Stimulated activated CD8-positive, alpha-beta memory T cell treated with anti-CD3 and anti-CD28 coated beads, Interleukin-7, amount 100 ng/mL, for 48 hours (primary cell): ENCODE measurements at regions not wholly inside any gene's neighbourhood (a gene's known extent, or its start where the extent isn't known, plus 50 kb on each side); places are given as distances from the start of the nearest gene placed in this dataset.

Source experiments
- DNase-seq, 2 donors: peaks; one replicate each; pipeline ENCODE4 v3.0.0-alpha.2; 2020; ENCODE audit warnings: low read depth in 1 of 2; ENCODE audit errors: extremely low read depth in 1 of 2

DNA sequence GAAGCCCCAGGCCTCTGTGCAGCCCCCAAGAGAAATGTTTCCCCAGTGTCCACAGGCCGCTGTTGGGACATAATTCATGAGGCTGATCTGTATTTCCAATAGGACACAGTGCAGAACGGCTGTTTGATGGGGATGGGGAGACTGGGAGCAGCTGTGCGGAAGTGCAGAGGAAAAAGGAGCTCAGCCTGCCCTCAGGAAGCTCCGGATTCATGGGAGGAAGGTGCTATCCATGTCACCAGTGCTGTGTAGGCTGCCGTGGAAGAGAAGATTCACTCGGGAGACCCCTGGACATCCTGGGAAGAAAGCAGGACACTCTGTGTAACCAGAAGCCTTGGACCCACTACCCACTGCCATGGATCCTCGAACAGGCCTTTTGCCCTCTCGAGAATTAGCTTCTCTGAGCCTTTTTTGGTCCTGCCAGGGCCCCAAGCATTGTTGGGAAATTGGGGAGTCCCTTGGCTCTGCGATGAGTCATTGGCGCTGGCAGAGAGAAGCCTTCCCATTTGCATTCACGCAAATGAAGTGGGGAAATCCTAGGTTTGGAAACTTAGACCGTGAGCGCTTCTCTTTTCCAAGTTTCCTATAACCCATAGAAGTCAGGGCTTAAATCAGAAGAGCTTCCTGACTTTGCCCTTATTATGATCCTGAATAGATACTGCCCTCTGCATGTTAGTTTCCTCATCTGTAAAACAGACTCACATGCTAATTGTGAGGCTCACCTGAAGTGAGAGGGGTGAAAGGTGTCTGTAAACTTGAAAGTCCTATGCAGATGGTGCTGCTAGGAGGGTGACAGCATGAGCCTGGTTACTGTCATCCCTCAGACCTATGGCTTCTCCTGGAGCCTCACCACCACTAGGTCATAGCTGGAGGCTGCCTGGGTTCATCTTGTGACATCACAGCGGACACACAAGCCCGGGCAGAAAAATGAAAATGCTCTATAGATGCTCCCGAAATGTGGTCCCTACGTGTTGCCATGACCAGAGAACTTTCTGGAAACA is 229.2 kb upstream of the B3GAT1 start:
- no peak for DNase-seq

DNA sequence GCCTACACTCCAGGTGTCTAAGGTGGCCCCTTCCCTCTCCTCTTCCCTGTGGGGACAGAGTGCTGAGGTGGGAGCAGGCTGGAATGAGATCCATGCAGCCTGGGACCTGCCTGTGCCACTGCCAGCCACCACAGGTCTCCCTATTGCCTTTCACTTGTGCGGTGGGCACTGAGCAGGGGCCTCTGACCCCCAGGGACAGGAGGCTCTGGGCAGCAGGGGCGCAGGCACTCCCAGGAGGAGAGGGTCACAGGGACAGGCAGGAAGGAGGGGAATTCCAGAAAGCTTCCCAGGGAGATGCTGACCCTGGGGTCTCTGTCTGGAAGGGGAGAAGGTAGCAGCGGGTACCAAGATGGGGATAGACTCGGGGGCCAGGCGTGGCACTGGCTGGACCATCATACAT is 228.5 kb upstream of the B3GAT1 start:
- DNase-seq, result no peak

DNA sequence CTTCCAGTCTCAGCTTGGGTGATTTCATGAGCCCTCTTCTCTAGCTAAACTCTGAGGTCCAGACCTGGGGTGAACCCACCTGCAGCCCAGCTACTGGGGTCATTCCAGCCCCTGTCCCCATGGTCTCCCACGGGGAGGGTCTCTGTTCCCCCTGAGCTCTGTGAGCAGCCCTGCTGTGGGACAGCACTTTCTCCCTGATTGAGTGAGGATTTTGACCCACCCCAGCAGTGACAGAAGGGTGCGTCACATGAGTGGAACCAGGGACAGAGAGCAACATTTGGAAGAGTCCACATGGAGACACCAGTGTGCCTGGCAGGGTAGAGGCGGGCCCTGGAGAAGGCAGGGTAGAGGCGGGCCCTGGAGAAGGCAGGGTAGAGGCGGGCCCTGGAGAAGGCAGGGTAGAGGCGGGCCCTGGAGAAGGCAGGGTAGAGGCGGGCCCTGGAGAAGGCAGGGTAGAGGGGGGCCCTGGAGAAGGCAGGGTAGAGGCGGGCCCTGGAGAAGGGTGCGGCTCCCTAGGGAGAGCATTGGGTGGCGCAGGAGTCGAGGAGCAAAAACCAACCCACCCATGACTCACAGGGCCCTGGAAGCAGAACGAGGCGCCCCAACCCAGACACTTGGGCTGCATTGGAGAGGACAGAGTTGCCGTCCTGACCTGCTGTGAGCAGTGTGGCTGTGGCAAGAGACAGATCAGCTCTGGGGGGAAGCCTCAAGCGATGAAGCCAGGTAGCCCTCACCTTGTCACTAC is 227.7 kb upstream of the B3GAT1 start:
- DNase-seq, result no peak

DNA sequence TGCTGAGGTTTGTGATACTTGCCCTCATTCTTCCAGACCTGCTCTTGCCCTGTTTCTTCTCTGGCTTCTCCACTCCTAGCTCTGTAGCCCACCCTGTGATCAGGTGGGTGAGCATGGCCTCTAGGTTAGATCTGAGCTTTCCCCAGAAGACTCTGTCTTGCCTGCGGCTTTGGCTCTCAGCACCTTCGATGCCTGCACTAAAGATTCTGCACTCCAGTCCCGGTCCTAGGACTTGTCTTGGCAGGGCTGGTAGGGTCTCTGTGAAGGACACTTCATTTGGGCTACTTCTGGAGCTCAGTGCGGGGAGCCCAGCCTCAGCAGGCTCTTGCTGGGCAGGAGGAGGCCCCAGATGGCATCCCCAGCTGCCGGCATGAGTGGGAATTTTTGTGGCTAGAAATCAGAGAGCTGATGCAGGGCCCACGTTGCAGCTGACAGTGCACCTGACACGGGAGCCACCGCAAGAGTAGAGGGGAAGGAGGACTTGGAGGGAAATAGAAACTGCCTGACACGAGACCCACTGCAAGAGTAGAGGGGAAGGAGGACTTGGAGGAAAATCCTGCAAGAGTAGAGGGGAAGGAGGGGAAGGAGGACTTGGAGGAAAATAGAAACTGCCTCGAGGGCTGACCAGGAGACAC is 226.9 kb upstream of the B3GAT1 start:
- DNase-seq, result no peak

DNA sequence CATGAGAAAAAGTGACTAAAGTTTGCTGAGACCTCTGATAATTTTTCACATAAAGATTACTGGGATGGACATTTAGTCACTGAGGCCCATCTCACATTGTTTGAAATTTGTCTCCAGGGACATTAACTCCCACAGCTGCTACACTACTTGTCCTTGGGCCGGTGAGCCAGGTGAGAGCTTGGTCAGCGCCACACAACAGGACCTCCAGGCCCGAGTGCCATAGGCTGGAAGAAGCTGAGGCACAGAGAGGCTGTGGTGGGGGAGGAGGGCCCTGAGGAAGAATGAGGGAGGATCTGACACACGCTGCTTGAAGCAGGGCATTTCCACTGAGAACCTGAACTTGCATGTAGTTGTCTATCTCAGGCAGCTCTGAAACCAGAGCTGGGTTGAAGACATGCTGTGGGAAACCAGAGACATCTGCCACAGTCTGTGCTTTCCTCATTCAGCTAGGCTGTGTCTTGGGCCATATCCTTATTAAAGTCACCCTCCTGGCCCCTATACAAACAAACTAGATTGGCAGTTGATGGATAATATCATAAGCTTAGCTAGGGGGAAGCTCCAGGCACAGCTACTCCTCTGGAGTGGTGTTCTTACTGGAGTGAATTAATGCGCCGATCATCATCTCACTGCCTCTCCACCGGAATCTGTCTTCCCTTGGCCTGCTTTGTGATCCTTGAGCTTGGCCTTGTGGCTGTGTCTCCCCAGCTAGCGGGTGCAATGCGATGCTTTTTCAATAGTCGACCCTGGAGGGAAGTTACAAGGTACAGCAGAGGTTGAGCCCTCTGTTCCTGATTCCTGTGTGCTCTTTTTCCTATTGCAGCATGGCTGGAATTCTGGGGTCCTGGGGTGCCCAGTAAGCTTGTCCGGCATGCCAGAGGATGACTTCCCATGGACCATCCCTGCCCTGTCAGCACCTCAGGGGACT is 225.3 kb upstream of the B3GAT1 start:
- no peak for DNase-seq

DNA sequence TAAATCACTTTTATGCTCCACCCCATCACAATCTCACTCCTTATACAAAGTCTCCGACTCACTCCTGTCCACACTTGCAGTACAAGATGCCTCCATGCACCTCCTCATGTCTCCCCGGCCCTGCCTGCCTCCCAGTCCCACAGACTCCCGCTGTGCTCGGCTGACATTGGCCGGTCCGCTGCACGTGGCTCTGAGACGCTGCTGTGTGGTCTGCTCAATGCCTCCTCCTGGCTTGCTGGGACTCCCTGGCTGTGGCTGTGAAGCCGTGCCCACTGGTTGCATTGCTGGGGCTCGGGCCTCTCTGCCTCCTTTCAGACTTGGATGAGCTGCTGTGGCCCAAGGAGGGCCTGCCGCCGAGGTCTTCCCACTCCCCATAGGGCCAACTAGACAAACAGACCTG is 224.0 kb upstream of the B3GAT1 start:
- no peak for DNase-seq

DNA sequence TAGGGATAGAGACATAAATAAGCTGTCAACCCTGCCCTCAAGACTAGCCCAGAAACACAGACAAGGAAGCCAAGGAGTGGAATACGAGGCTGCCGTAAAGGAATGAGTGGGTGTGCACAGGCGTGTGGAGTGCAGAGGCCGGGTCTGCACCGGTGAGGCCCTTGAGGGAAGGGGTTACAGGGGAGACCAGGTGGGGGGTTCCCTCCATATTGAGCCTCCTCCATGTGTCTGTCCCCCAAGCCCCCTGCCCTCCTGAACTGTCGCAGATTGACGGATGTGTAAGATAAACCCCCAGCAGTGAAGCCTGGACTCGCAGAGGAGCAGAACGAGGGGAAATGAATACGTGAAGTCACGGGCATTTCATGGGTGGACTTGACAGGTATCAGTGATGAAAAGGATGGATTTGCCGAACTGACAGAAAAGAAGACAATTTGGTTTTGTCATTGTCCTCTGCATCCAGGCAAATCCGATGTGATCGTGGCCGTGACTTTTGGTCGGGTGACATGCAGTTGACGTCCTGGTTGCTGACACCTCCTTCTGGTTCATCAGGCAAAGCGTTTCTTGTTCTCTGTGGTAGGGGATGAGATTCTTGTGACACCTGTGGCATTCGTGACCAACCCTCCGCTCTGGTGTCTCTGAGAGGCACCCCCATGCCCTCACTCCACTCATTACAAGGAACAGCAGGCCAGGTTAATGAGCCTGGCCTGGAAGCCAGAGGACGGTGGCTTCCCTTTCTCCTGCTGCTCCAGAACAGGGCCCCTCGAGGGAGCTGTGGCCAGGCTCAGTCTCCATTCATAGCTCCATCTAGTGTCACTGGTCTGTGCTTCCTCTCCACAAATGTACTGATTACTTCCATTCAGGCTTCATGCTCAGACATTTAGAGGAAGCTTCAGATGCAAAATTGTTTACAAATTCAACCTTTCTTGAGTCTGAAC is 223.1 kb upstream of the B3GAT1 start:
- no peak for DNase-seq

DNA sequence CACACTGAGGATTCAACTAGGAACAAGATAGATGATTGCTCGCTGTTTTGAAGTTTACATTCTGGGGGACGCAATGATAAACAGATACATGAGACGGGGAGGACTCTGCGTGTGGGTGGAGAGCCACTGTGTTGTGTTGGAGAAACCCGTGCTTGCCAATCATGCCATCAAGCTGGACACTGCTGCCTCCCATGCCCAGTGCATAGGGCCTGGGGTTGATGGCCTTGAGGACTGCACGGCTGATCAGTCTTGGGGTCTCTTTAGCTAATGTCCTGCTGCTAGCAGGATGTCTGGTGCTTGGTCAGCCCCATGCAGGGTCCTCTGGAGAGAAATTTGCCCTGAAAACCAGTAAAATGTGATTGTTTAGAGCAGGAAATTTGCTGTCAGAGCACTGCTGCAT is 221.2 kb upstream of the B3GAT1 start:
- DNase-seq, result no peak

DNA sequence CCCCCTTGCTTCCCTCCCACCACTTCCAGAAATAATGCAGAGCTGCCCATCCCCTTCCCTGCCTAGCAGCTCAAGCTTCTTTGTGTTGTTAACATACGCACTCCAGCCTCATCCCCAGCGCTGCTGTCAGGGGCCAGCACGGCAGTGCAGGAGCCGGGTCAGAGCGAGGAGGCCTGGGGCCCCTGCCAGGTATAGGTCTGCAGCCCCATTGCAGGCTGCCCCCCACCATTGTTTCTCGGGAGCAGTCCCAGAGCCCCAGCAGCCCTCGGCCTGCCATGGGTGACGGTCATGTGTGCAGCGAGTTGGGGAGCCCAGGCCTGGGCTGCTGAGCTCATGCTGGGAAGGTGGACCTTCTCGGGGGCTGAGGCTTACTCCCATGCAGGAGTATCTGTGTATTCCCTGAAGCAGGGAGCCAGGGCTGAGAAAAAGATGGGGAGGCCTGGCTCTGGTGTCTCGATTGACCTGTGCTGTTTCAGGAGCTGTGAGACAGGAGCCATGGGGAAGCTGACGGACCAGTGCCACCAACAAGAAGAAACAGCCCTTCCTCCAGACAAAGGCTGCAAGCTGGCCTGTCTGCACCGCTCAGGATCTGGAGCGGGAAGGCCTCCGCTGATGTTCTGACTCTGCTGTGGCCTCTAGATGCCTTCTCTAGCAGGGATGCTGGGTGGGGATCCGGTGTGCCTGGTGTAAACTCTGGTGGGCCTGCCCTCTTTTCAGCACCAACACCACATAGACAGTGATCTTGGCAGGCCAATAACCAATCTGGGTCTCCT is 220.5 kb upstream of the B3GAT1 start:
- DNase-seq, result no peak

DNA sequence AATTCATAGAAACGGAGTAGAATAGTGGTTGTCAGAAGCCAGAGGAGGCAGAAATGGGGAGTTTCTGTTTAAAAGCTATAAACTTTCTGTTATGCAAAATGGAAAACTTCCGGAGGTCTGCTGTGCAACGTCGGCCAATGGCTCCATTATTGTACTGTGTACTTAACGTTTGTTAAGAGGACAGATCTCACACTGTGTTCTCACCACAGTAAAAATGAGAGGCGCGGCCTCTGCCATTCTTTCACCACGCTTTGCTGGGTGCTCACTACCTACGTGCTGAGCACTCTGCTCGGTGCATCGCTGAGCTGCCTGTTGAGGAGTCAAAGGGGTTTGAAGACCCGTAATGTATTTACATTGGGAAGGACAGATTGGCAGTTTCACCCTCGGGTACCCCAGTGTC is 218.8 kb upstream of the B3GAT1 start:
- no peak for DNase-seq

DNA sequence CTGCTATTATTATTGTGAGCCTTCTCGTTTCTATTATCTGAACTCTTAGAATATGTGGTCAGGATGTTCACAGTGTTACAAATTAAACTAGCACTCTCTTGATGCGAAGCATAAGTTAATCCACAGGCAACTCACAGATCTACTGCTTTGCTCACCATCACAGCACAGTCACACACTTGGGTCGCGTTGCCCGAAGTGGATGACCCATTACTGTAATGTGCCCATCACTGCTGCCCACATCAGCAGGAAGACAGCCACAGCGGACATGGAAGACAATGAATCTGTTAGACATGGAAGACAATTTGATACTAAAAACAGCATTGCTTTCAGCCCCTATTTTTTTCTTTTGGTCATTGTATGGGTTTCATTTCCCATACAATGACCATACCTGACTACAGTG is 216.4 kb upstream of the B3GAT1 start:
- no peak for DNase-seq

DNA sequence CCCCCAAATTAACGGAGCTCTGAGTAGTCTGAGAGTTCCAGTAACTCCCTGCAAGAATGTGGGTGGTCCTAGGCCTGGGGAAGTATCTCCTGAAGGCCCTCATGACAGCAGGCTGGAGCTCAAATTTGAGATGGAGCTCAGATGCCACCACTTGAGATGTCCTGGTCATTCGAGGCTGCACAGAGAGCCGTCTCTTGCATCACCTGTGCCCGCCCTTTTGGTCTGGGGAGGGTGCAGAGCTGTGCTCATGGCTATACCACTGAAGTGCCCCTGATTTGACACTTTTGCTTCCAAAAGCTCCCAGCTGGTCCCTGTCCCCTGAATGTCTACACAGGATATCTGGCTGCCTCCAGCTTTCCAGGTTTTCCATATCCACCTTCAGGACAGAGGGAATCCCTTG is 214.0 kb upstream of the B3GAT1 start:
- no peak for DNase-seq

DNA sequence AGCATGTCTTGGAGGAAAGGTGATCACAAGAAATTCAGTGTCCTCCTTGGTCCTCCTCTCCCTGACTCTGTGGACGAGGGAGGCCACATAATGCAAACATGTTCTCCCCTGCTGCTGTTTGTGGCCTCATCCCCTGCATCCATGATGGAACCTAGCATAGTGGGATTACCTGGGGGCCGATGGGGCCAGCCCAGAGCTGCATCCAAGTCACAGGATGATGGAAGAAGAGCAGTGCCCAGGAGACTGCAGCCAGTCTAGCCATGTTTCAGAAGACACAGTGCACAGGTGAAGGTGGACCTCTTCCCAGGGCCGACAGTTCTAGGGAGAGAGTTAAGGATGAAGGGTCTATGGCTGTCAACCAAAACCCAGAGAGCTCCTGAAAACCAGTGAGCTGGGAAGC is 213.6 kb upstream of the B3GAT1 start:
- no peak for DNase-seq

DNA sequence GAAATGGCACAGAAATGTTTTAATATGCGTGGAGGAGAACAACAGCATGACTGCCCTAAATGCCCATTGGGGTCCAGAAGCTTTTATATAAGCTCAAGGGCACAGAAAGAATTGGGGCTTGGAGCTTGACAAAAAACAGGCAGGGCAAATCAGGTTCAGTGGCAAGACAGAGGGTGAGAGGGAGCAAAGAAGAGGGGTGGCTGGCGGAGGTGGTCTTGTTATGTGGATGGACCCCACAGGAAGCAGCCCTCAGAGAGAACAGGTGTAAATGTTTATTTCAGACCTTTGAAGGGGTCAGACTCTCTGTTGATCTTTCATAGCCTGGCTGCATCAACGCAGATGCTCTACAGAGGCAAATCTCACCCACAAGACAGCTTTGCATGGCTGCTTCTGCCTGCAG is 213.1 kb upstream of the B3GAT1 start:
- DNase-seq, result no peak

DNA sequence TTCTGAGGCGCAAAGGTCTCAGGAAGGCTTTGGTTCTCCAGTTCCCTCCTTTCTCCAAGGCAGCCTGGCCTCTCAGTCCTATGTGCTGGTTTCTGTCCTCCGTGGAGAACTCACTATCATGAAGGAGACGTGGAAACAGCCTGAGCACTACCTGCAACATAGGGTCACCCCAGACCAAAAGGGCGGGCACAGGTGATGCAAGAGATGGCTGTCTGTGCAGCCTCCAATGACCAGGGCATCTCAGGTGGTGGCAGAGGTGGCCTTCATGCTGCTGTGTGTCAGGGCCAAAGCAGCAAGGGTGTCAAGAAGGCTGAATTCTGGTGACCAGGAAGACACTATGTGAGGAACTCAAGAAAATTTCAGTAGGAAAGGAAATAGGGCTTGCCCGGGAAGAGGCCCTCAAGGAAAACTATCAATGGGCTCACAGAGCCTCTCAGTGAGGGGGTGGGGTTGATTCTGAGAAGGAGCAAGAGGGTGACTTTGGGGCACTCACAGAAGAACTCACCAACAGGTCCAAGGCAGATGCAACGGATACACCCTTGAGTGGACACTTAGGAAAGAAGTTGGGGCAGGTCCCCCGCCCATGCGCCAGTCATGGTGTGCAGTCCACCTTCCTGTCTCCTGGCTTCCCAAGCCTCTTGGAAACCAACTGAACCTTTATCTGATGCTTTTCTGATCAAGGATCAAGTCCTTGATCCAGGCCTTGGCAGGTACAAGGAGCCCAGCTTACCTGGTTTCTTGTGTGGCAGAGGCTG is 212.3 kb upstream of the B3GAT1 start:
- no peak for DNase-seq

DNA sequence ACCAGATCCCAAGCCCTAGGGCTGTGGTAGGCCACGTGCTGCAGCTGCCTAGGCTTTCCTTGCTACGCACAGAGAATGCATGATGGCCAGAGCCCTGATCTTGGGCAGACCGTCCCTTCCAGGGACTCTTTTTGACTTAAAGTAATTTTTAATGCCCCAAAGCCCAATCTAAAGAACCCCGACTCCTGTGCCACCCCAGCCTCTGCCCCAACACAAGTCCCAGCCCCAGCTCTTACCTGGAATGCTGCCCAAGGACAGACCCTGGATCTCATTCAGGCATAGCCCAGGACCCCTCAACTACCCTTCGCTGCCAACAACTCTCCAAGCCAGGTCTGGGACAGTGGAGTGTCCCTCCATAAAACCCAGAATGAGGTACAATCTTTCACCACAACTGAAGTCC is 211.7 kb upstream of the B3GAT1 start:
- DNase-seq, result no peak

DNA sequence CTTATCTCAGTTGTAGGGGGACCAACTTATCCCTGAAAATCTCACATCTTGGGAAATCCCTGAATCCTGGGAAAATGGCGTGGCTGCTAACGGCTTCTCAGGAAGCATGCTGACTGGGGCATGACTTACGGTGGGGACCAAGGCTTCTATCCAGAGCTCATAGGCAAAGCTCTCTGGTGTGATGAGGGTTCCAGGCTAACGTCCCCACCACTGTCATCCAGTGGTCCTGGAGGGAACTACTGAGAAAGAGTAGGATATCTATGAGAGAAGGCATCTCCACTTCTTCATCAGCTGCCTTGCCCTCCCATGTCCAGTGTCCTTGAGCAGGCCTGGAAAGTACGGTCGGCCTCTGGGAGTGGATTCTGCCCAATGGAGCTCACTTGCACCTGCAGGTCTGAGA is 210.4 kb upstream of the B3GAT1 start:
- DNase-seq, result no peak

DNA sequence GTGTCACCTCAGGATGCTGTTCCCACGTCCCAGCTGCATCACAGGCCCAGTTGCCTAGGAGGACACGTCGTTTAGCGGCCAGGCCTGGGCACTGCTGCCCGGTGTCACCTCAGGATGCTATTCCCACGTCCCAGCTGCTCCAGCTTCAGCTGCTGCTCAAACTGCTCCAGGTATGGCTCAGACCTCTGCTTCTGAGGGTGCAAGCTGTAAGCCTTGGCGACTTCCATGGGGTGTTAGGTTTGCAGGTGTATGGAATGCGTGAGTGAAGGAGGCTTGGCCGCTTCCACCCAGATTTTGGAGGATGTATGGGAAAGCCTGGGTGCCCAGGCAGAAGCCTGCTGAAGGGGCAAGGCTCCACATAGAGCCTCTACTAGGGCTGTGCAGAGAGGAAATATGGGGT is 205.3 kb upstream of the B3GAT1 start:
- DNase-seq, result no peak
